ENCODE measurements at regions not wholly inside any gene's neighbourhood (a gene's known extent, or its start where the extent isn't known, plus 50 kb on each side); places are given as distances from the start of the nearest gene placed in this dataset.

DNA sequence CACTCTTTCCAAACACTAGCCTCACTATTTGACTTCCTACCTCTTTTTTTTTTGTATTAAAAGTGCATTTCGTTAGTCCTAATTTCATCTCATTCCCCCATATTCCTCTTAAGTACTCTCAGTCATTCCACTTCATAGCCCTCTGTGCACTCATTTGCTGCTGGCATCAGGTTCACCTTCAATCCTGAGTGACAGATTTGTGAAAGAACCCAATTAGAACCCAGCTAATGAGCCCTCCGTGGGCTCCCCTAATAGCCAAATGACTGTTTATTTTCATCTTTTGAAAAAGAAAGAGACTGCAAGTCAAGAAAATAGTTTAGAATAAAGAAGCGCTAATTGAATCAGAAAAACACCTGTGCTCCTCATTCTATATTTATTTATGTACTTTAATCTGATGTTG lies 512.1 kb upstream of the LRATD1 start:
- TF ChIP-seq, protein P1, sequence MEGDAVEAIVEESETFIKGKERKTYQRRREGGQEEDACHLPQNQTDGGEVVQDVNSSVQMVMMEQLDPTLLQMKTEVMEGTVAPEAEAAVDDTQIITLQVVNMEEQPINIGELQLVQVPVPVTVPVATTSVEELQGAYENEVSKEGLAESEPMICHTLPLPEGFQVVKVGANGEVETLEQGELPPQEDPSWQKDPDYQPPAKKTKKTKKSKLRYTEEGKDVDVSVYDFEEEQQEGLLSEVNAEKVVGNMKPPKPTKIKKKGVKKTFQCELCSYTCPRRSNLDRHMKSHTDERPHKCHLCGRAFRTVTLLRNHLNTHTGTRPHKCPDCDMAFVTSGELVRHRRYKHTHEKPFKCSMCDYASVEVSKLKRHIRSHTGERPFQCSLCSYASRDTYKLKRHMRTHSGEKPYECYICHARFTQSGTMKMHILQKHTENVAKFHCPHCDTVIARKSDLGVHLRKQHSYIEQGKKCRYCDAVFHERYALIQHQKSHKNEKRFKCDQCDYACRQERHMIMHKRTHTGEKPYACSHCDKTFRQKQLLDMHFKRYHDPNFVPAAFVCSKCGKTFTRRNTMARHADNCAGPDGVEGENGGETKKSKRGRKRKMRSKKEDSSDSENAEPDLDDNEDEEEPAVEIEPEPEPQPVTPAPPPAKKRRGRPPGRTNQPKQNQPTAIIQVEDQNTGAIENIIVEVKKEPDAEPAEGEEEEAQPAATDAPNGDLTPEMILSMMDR (conservative IDR thresholded peaks at IDR 0.05; ENCODE audit: low read length): no peak
- no peak for TF ChIP-seq EZH2phosphoT487 (IDR thresholded peaks at IDR 0.05; ENCODE audit: borderline replicate concordance, low read depth, low read length)
